NCI-H748 treated with DMSO at 0.1 percent for 48 hours (cell line): ENCODE measurements at regions not wholly inside any gene's neighbourhood (a gene's known extent, or its start where the extent isn't known, plus 50 kb on each side); places are given as distances from the start of the nearest gene placed in this dataset.

Experiments used
- DNase-seq: peaks from one replicate; lab custom pipeline; 2025; lab: John Stamatoyannopoulos, UW

- DNase-seq, result no peak
Observed at GRCh38 chr16:86979984-86980553, 337.1 kb downstream of the C16orf95 start.

- no peak for DNase-seq
Observed at GRCh38 chr16:86980644-86981043, 336.5 kb downstream of the C16orf95 start.

- DNase-seq, result no peak
Observed at GRCh38 chr16:86982347-86982596, 334.9 kb downstream of the C16orf95 start.

GRCh38 chr16:86982912-86983311, 334.3 kb downstream of the C16orf95 start:
- DNase-seq, result no peak

GRCh38 chr16:86983621-86984020, 333.6 kb downstream of the C16orf95 start:
- no peak for DNase-seq

GRCh38 chr16:86984343-86984742, 332.8 kb downstream of the C16orf95 start:
- DNase-seq, result no peak

GRCh38 chr16:86984991-86985647, 332.1 kb downstream of the C16orf95 start:
- no peak for DNase-seq

GRCh38 chr16:86985648-86986015, 331.6 kb downstream of the C16orf95 start:
- DNase-seq, result no peak

- no peak for DNase-seq
Observed at GRCh38 chr16:86986136-86986535, 331.1 kb downstream of the C16orf95 start.

GRCh38 chr16:86986809-86987487, 330.2 kb downstream of the C16orf95 start:
- no peak for DNase-seq

- DNase-seq, result no peak
Observed at GRCh38 chr16:86987746-86988670, 329.2 kb downstream of the C16orf95 start.

- DNase-seq, result no peak
Observed at GRCh38 chr16:86988920-86989696, 328.1 kb downstream of the C16orf95 start.

- no peak for DNase-seq
Observed at GRCh38 chr16:86990451-86990850, 326.7 kb downstream of the C16orf95 start.

- DNase-seq, result no peak
Observed at GRCh38 chr16:86991679-86992078, 325.5 kb downstream of the C16orf95 start.

GRCh38 chr16:86992587-86992986, 324.6 kb downstream of the C16orf95 start:
- no peak for DNase-seq

GRCh38 chr16:86993426-86994110, 323.6 kb downstream of the C16orf95 start:
- no peak for DNase-seq

GRCh38 chr16:86994215-86994614, 323.0 kb downstream of the C16orf95 start:
- DNase-seq, result no peak

- no peak for DNase-seq
Observed at GRCh38 chr16:86994651-86995171, 322.5 kb downstream of the C16orf95 start.

- no peak for DNase-seq
Observed at GRCh38 chr16:86995456-86995855, 321.7 kb downstream of the C16orf95 start.

- DNase-seq, result no peak
Observed at GRCh38 chr16:86996081-86996480, 321.1 kb downstream of the C16orf95 start.

- no peak for DNase-seq
Observed at GRCh38 chr16:86997058-86997457, 320.1 kb downstream of the C16orf95 start.
